22Rv1 (cell line): ENCODE measurements at regions not wholly inside any gene's neighbourhood (a gene's known extent, or its start where the extent isn't known, plus 50 kb on each side); places are given as distances from the start of the nearest gene placed in this dataset.

ENCODE experiments used
- CTCF ChIP-seq: fragments of 450-650 bp; IDR thresholded peaks from 2 replicates; pipeline ENCODE4 v1.5.1; 2017; ENCODE audit warnings: mild to moderate bottlenecking
- ZFX ChIP-seq: fragments of 450-650 bp; IDR thresholded peaks from 2 replicates; pipeline ENCODE4 v1.6.1; 2017; ENCODE audit warnings: antibody characterized with exemption, borderline replicate concordance

- no peak for TF ChIP-seq ZFX
- TF ChIP-seq CTCF: no peak
Measured at GRCh38 chr6:137800762-137801161, 66.3 kb upstream of the TNFAIP3 start.
